OCI-LY7 (cell line): ENCODE measurements at regions not wholly inside any gene's neighbourhood (a gene's known extent, or its start where the extent isn't known, plus 50 kb on each side); places are given as distances from the start of the nearest gene placed in this dataset.

ENCODE experiments used
- BruUV-seq: library from RNA; stranded (reverse); fragments of 400-500 nt; replicated peaks from 2 replicates; lab custom pipeline; 2021; lab: Mats Ljungman, UMichigan
- CTCF ChIA-PET: fragments of 300-600 bp; sonication (Branson Sonifier 250); formaldehyde crosslinking; loops from one replicate; lab custom pipeline; 2022; ENCODE audit warnings: antibody characterized with exemption; ENCODE audit not compliant: unreplicated experiment; lab: Charles Lee
- POLR2A ChIA-PET: fragments of 300-600 bp; sonication (Branson Sonifier 250); formaldehyde crosslinking; loops from one replicate; lab custom pipeline; 2022; ENCODE audit warnings: antibody characterized with exemption; lab: Charles Lee
- DNase-seq: peaks from one replicate; pipeline ENCODE4 v3.0.0-alpha.2; 2015; ENCODE audit warnings: low spot score
- H2AFZ ChIP-seq: fragments of 200-600 bp; sonication (generic), shearing (Covaris generic); 2 replicates; pipeline ENCODE4 v1.6.1; 2014; ENCODE audit warnings: mild to moderate bottlenecking, antibody characterized with exemption, low read length, moderate library complexity
- H3K27ac ChIP-seq: fragments of 200-600 bp; sonication (generic); 2 replicates; pipeline ENCODE4 v1.5.1; 2014; ENCODE audit warnings: mixed run types, low read depth, mild to moderate bottlenecking, moderate library complexity, low read length, inconsistent platforms; ENCODE audit not compliant: poor library complexity, severe bottlenecking
- H3K36me3 ChIP-seq: fragments of 200-600 bp; sonication (generic); 2 replicates; pipeline ENCODE4 v1.6.1; 2014; ENCODE audit warnings: mild to moderate bottlenecking, antibody characterized with exemption, low read length, moderate library complexity, mixed read lengths; ENCODE audit not compliant: insufficient read depth
- H3K4me1 ChIP-seq: fragments of 200-600 bp; sonication (generic); 2 replicates; pipeline ENCODE4 v1.5.1; 2014; ENCODE audit warnings: mild to moderate bottlenecking, low read length; ENCODE audit not compliant: insufficient read depth, poor library complexity, severe bottlenecking
- H3K4me2 ChIP-seq: fragments of 200-600 bp; sonication (generic); 2 replicates; pipeline ENCODE4 v1.6.1; 2014; ENCODE audit warnings: mild to moderate bottlenecking, low read length
- H3K4me3 ChIP-seq: fragments of 200-600 bp; sonication (generic); 2 replicates; pipeline ENCODE4 v1.5.1; 2014; ENCODE audit warnings: mild to moderate bottlenecking, low read depth, low read length; ENCODE audit not compliant: poor library complexity, severe bottlenecking
- H3K79me2 ChIP-seq: fragments of 200-600 bp; sonication (generic); 2 replicates; pipeline ENCODE4 v1.6.1; 2016; ENCODE audit warnings: low read depth, mild to moderate bottlenecking, low read length, moderate library complexity, mixed read lengths; ENCODE audit not compliant: insufficient read depth
- H3K9me2 ChIP-seq: fragments of 200-600 bp; sonication (generic); 2 replicates; pipeline ENCODE4 v1.6.1; 2016; ENCODE audit warnings: mild to moderate bottlenecking, low read length, mixed read lengths; ENCODE audit not compliant: insufficient read depth
- H3K9me3 ChIP-seq: fragments of 200-600 bp; sonication (generic); 2 replicates; pipeline ENCODE4 v1.6.1; 2014; ENCODE audit warnings: mild to moderate bottlenecking, mixed run types, low read length, mixed read lengths
- H4K20me1 ChIP-seq: fragments of 200-600 bp; sonication (generic); 2 replicates; pipeline ENCODE4 v1.6.1; 2014; ENCODE audit warnings: mild to moderate bottlenecking, antibody characterized with exemption, low read length, moderate library complexity, mixed read lengths; ENCODE audit not compliant: insufficient read depth
- EZH2phosphoT487 ChIP-seq: fragments of 200-600 bp; sonication (generic); IDR thresholded peaks from 2 replicates; pipeline ENCODE4 v1.6.1; 2018; ENCODE audit warnings: low read depth, borderline replicate concordance, mild to moderate bottlenecking, mixed run types, antibody characterized with exemption, low read length, moderate library complexity, mixed read lengths
- intact Hi-C: fragments of 100-400 bp; cut with micrococcal nuclease; formaldehyde crosslinking; loops from one replicate; pipeline ENCODE4 v1.10.0; 2022; ENCODE audit not compliant: unreplicated experiment
- TF ChIP-seq, protein P1 (sequence below): fragments of 200-600 bp; sonication (generic); conservative IDR thresholded peaks from 2 replicates; pipeline ENCODE4 v1.5.1; 2014; ENCODE audit warnings: mild to moderate bottlenecking, antibody characterized with exemption, low read length, moderate library complexity, mixed read lengths

DNA sequence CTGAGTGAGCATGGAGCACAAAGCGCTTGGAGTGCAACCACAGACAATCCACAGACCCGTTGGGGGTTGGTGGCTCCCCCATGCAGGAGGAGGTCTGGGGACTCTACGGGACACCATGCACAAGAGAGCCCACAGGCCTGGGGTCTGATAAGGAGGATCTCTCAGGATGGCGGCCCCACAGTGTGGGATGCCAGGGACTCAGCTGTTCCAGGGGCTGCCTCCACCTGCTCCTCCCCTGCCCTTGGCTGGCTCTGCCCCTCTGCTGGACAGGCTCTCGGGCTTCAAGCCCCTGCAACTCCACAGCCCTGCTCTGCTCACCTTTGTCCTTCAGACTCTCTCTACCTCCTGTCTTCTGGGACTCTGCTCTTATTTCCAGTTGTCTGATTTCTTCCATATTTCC, 184.5 kb upstream of the CHRNA7 start:
- Histone ChIP-seq H2AFZ (no peak overlapping the region), H4K20me1 (no peaks in the 10 kb centered on the region), H3K9me3 (no peaks in the 10 kb centered on the region), H3K36me3 (no peaks in the 10 kb centered on the region), H3K4me2 (no peak overlapping the region), H3K4me1 (no peaks in the 10 kb centered on the region), H3K79me2 (no peaks in the 10 kb centered on the region), H3K9me2 (no peaks in the 10 kb centered on the region), H3K27ac (no peak overlapping the region), H3K4me3 (no peak overlapping the region)
- intact Hi-C loops: no loop called here
- CTCF ChIA-PET: no interaction called here
- no peak for TF ChIP-seq EZH2phosphoT487
- TF ChIP-seq, protein P1, sequence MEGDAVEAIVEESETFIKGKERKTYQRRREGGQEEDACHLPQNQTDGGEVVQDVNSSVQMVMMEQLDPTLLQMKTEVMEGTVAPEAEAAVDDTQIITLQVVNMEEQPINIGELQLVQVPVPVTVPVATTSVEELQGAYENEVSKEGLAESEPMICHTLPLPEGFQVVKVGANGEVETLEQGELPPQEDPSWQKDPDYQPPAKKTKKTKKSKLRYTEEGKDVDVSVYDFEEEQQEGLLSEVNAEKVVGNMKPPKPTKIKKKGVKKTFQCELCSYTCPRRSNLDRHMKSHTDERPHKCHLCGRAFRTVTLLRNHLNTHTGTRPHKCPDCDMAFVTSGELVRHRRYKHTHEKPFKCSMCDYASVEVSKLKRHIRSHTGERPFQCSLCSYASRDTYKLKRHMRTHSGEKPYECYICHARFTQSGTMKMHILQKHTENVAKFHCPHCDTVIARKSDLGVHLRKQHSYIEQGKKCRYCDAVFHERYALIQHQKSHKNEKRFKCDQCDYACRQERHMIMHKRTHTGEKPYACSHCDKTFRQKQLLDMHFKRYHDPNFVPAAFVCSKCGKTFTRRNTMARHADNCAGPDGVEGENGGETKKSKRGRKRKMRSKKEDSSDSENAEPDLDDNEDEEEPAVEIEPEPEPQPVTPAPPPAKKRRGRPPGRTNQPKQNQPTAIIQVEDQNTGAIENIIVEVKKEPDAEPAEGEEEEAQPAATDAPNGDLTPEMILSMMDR: no peak
- POLR2A ChIA-PET: no interaction called here
- BruUV-seq: no TSS peak
- no peak for DNase-seq

- no peaks in the 10 kb centered on the region for H3K79me2 ChIP-seq
- H3K9me3 ChIP-seq: no peaks in the 10 kb centered on the region
- no peak overlapping the region for H3K4me3 ChIP-seq
- TF ChIP-seq, protein P1: no peak
- no peak for TF ChIP-seq EZH2phosphoT487
- H4K20me1 ChIP-seq: no peaks in the 10 kb centered on the region
- ChIA-PET POLR2A (no interaction called here), CTCF (no interaction called here)
- BruUV-seq: no TSS peak
- no peak for DNase-seq
- intact Hi-C loops: no loop called here
- no peaks in the 10 kb centered on the region for H3K36me3 ChIP-seq
- no peak overlapping the region for H2AFZ ChIP-seq
- H3K4me2 ChIP-seq: no peak overlapping the region
- no peaks in the 10 kb centered on the region for H3K4me1 ChIP-seq
- no peak overlapping the region for H3K27ac ChIP-seq
- H3K9me2 ChIP-seq: no peaks in the 10 kb centered on the region
Measured at GRCh38 chr15:31847961-31848360, 182.4 kb upstream of the CHRNA7 start.

GRCh38 chr15:31848621-31849020, 181.7 kb upstream of the CHRNA7 start:
- TF ChIP-seq, protein P1: no peak
- TF ChIP-seq EZH2phosphoT487: no peak
- no peak overlapping the region for H3K4me2 ChIP-seq
- no TSS peak for BruUV-seq
- no peak overlapping the region for H2AFZ ChIP-seq
- no peaks in the 10 kb centered on the region for H3K79me2 ChIP-seq
- H4K20me1 ChIP-seq: no peaks in the 10 kb centered on the region
- CTCF ChIA-PET: no interaction called here
- no peaks in the 10 kb centered on the region for H3K4me1 ChIP-seq
- no peak overlapping the region for H3K4me3 ChIP-seq
- no peak for DNase-seq
- H3K36me3 ChIP-seq: no peaks in the 10 kb centered on the region
- H3K27ac ChIP-seq: no peak overlapping the region
- POLR2A ChIA-PET: no interaction called here
- no peaks in the 10 kb centered on the region for H3K9me2 ChIP-seq
- no peaks in the 10 kb centered on the region for H3K9me3 ChIP-seq
- intact Hi-C loops: no loop called here
